ENCODE measurements at regions not wholly inside any gene's neighbourhood (a gene's known extent, or its start where the extent isn't known, plus 50 kb on each side); places are given as distances from the start of the nearest gene placed in this dataset.

- TF ChIP-seq CTCF (IDR thresholded peaks at IDR 0.05) (no peak), POLR2A (IDR thresholded peaks at IDR 0.05) (no peak)
Measured at GRCh38 chr7:36083626-36084380, 69.3 kb upstream of the EEPD1 start.
